GM13977 (cell line): ENCODE measurements at regions not wholly inside any gene's neighbourhood (a gene's known extent, or its start where the extent isn't known, plus 50 kb on each side); places are given as distances from the start of the nearest gene placed in this dataset.

Experiments
- DNase-seq: peaks from one replicate; pipeline ENCODE4 v3.0.0; 2012; ENCODE audit warnings: low spot score
- CTCF ChIP-seq: IDR thresholded peaks from 2 replicates; pipeline ENCODE4 v1.5.1; 2012; ENCODE audit warnings: mild to moderate bottlenecking, control low read depth; ENCODE audit not compliant: insufficient read depth; ENCODE audit errors: extremely low read depth, missing control alignments
- in situ Hi-C: fragments of 300-500 bp; cut with MboI; formaldehyde crosslinking; loops from one replicate; pipeline ENCODE4 v1.12.0; 2022; ENCODE audit warnings: low sequenced_read_pairs, low pct_unique_long_range_greater_than_20kb, mixed read lengths, inconsistent platforms; ENCODE audit not compliant: unreplicated experiment

GRCh38 chr14:37844614-37845013 lies 249.2 kb downstream of the TTC6 start:
- no peak for DNase-seq
- in situ Hi-C loops = no loop called here
- no peak for TF ChIP-seq CTCF

GRCh38 chr14:37848985-37849621 lies 253.7 kb downstream of the TTC6 start:
- in situ Hi-C loops = no loop called here
- no peak for DNase-seq
- TF ChIP-seq CTCF = no peak

- in situ Hi-C loops = no loop called here
- DNase-seq = no peak
- TF ChIP-seq CTCF = no peak
Measured at GRCh38 chr14:37851054-37851453, 255.6 kb downstream of the TTC6 start.

GRCh38 chr14:37855871-37856270 lies 260.4 kb downstream of the TTC6 start:
- TF ChIP-seq CTCF = no peak
- in situ Hi-C loops = no loop called here
- no peak for DNase-seq

- in situ Hi-C loops = no loop called here
Measured at GRCh38 chr14:37857774-37858266, 262.4 kb downstream of the TTC6 start.

GRCh38 chr14:37858733-37859132 lies 263.3 kb downstream of the TTC6 start:
- DNase-seq = no peak
- no peak for TF ChIP-seq CTCF
- in situ Hi-C loops = no loop called here

More at GRCh38 chr14:37857774-37858266, 262.4 kb downstream of the TTC6 start:
- DNase-seq = no peak
- TF ChIP-seq CTCF = no peak

GRCh38 chr14:37859177-37859576 lies 263.7 kb downstream of the TTC6 start:
- no peak for TF ChIP-seq CTCF
- DNase-seq = no peak
- in situ Hi-C loops = no loop called here
